GM23338 (cell line): ENCODE measurements at regions not wholly inside any gene's neighbourhood (a gene's known extent, or its start where the extent isn't known, plus 50 kb on each side); places are given as distances from the start of the nearest gene placed in this dataset.
A peak's percentile ranks its signal among the peaks of the same experiment; 100 is the strongest.

Source experiments
- ATAC-seq: fragments of 200-7000 bp; cut with Tn5 transposase; 3 replicates; pipeline ENCODE4 v1.9.1; 2020
- DNase-seq: peaks from one replicate; pipeline ENCODE4 v3.0.0-alpha.2; 2015; ENCODE audit warnings: low spot score
- H2AFZ ChIP-seq: fragments of 200-600 bp; sonication (generic); 2 replicates; pipeline ENCODE4 v1.8.0; 2016; ENCODE audit warnings: antibody characterized with exemption, mild to moderate bottlenecking, moderate library complexity
- H3F3A ChIP-seq: fragments of 200-600 bp; sonication (generic); replicated peaks from 2 replicates; pipeline ENCODE4 v1.8.0; 2017; ENCODE audit warnings: antibody characterized with exemption, mixed run types, low read depth
- H3K27ac ChIP-seq: fragments of 200-600 bp; sonication (generic); 2 replicates; pipeline ENCODE4 v1.6.1; 2016; ENCODE audit warnings: low read depth
- H3K27me3 ChIP-seq: fragments of 200-600 bp; sonication (generic); 2 replicates; pipeline ENCODE4 v1.8.0; 2016; ENCODE audit warnings: mild to moderate bottlenecking, mixed run types, moderate library complexity; ENCODE audit not compliant: insufficient read depth
- H3K36me3 ChIP-seq: fragments of 200-600 bp; sonication (generic); 2 replicates; pipeline ENCODE4 v1.8.0; 2016; ENCODE audit warnings: mild to moderate bottlenecking; ENCODE audit not compliant: insufficient read depth
- H3K4me1 ChIP-seq: fragments of 200-600 bp; sonication (generic); 2 replicates; pipeline ENCODE4 v1.8.0; 2016; ENCODE audit warnings: mild to moderate bottlenecking, moderate library complexity; ENCODE audit not compliant: insufficient read depth
- H3K4me2 ChIP-seq: fragments of 200-600 bp; sonication (generic); 2 replicates; pipeline ENCODE4 v1.7.1; 2017; ENCODE audit warnings: mixed run types
- H3K4me3 ChIP-seq: fragments of 200-600 bp; sonication (generic); 2 replicates; pipeline ENCODE4 v1.6.1; 2016; ENCODE audit warnings: mixed run types
- H3K79me2 ChIP-seq: fragments of 200-600 bp; sonication (generic); replicated peaks from 2 replicates; pipeline ENCODE4 v1.8.0; 2017; ENCODE audit warnings: mild to moderate bottlenecking; ENCODE audit not compliant: insufficient read depth
- H3K9me2 ChIP-seq: fragments of 200-600 bp; sonication (generic); 2 replicates; pipeline ENCODE4 v1.8.0; 2017; ENCODE audit not compliant: insufficient read depth
- H4K20me1 ChIP-seq: fragments of 200-600 bp; sonication (generic); replicated peaks from 2 replicates; pipeline ENCODE4 v1.8.0; 2017; ENCODE audit warnings: mild to moderate bottlenecking; ENCODE audit not compliant: insufficient read depth
- H3K27ac Mint-ChIP-seq: 2 replicates; pipeline ENCODE4 v1.8.0; 2020; ENCODE audit warnings: inconsistent platforms, mild to moderate bottlenecking, moderate library complexity, mixed read lengths
- H3K27me3 Mint-ChIP-seq: 3 replicates; pipeline ENCODE4 v1.8.0; 2022; ENCODE audit warnings: low read depth, mild to moderate bottlenecking, moderate library complexity, mixed read lengths, inconsistent platforms; ENCODE audit not compliant: insufficient read depth, poor library complexity
- H3K36me3 Mint-ChIP-seq: 3 replicates; pipeline ENCODE4 v1.8.0; 2021; ENCODE audit warnings: low read depth, mild to moderate bottlenecking, inconsistent platforms, moderate library complexity, mixed read lengths
- H3K4me1 Mint-ChIP-seq: 3 replicates; pipeline ENCODE4 v1.8.0; 2020; ENCODE audit warnings: mild to moderate bottlenecking, inconsistent platforms, mixed read lengths
- H3K4me3 Mint-ChIP-seq: 3 replicates; pipeline ENCODE4 v1.8.0; 2021; ENCODE audit warnings: moderate library complexity, mild to moderate bottlenecking, inconsistent platforms, mixed read lengths
- H3K9me3 Mint-ChIP-seq: 3 replicates; pipeline ENCODE4 v1.8.0; 2020; ENCODE audit warnings: moderate library complexity, mild to moderate bottlenecking, inconsistent platforms, mixed read lengths
- CREB1 ChIP-seq: fragments of 250-450 bp; sonication (Bioruptor Pico); IDR thresholded peaks from 2 replicates; pipeline ENCODE4 v1.5.0; 2020; ENCODE audit warnings: low read depth, mild to moderate bottlenecking, moderate library complexity
- EZH2 ChIP-seq: fragments of 200-600 bp; sonication (generic); IDR thresholded peaks from one replicate; pipeline ENCODE4 v1.8.0; 2017; ENCODE audit warnings: antibody characterized with exemption, mild to moderate bottlenecking, low read depth; ENCODE audit not compliant: unreplicated experiment
- EZH2phosphoT487 ChIP-seq: fragments of 200-600 bp; sonication (generic); IDR thresholded peaks from one replicate; pipeline ENCODE4 v1.8.1; 2018; ENCODE audit warnings: antibody characterized with exemption; ENCODE audit not compliant: unreplicated experiment
- JUNB ChIP-seq: IDR thresholded peaks from one replicate; pipeline ENCODE4 v1.6.1; 2016; ENCODE audit warnings: antibody characterized with exemption; ENCODE audit not compliant: unreplicated experiment
- NANOG ChIP-seq: IDR thresholded peaks from 2 replicates; pipeline ENCODE4 v1.6.1; 2016; ENCODE audit warnings: antibody characterized with exemption, borderline replicate concordance
- POLR2AphosphoS5 ChIP-seq: IDR thresholded peaks from 2 replicates; pipeline ENCODE4 v1.6.1; 2016; ENCODE audit warnings: antibody characterized with exemption, low read depth
- STAT1 ChIP-seq: IDR thresholded peaks from one replicate; pipeline ENCODE4 v1.6.1; 2016; ENCODE audit warnings: antibody characterized with exemption; ENCODE audit not compliant: unreplicated experiment
- ZNF114 ChIP-seq: fragments of 250-450 bp; sonication (Bioruptor Pico); IDR thresholded peaks from 2 replicates; pipeline ENCODE4 v1.5.0; 2020; ENCODE audit warnings: mild to moderate bottlenecking, moderate library complexity
- ZNF331 ChIP-seq: fragments of 250-450 bp; sonication (Bioruptor Pico); IDR thresholded peaks from 2 replicates; pipeline ENCODE4 v1.5.0; 2020; ENCODE audit warnings: low read depth, mild to moderate bottlenecking, moderate library complexity
- TF ChIP-seq, protein P1 (sequence below), 2 experiments: fragments of 200-600 bp in 1 of 2; sonication (generic) in 1 of 2; conservative IDR thresholded peaks; 2 replicates each; pipeline versions ENCODE4 v1.5.1 to v1.6.1; 2016 to 2017; ENCODE audit warnings: antibody characterized with exemption in 2 of 2, low read depth in 2 of 2, mild to moderate bottlenecking in 2 of 2, moderate library complexity in 1 of 2
- TF ChIP-seq, protein P2 (sequence below): IDR thresholded peaks from 2 replicates; pipeline ENCODE4 v1.6.1; 2016; ENCODE audit warnings: antibody characterized with exemption
- TF ChIP-seq, protein P3 (sequence below): IDR thresholded peaks from one replicate; pipeline ENCODE4 v1.6.1; 2018; ENCODE audit warnings: antibody characterized with exemption; ENCODE audit not compliant: unreplicated experiment

DNA sequence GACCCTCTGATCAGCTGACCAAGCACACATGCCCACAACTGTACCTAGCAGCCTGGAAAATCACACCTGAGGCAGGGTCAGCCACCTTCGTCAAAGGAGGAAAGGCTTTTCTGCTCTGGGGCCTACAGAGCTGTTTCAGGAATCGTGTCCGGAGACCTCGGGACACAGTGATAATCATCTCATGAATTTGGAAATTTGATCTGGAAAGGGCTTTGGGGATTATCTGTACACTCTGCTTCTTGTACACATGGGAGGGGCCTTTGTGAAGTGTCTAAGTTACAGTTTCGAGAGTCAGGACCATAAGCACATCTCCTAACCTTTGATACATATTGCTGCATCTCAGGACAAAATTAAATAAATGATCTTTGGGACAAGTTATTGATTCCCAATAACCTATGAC, 1421.2 kb upstream of the TENM4 start:
- DNase-seq (no peak), ATAC-seq (no peak)
- Histone ChIP-seq H3K27ac (no peak overlapping the region), H3K9me2 (no peaks in the 10 kb centered on the region), H2AFZ (peak overlapping the region; percentile 87; the same call in 1 of the 2 replicates), H3F3A (no peaks in the 10 kb centered on the region), H4K20me1 (no peaks in the 10 kb centered on the region), H3K4me3 (no peak overlapping the region), H3K4me1 (no peaks in the 10 kb centered on the region), H3K27me3 (no peaks in the 10 kb centered on the region), H3K36me3 (no peaks in the 10 kb centered on the region), H3K4me2 (no peak overlapping the region), H3K79me2 (no peaks in the 10 kb centered on the region)
- no peaks in the 10 kb centered on the region for H3K4me1 Mint-ChIP-seq
- H3K4me3 Mint-ChIP-seq, result no peak overlapping the region
- no peaks in the 10 kb centered on the region for H3K36me3 Mint-ChIP-seq
- H3K27me3 Mint-ChIP-seq, result peaks cover 4% of the 10 kb centered on the region
- TF ChIP-seq EZH2phosphoT487 (no peak), ZNF331 (CRISPR knock-in tag) (no peak), STAT1 (no peak), ZNF114 (CRISPR knock-in tag) (no peak), POLR2AphosphoS5 (no peak)
- TF ChIP-seq, protein P1, sequence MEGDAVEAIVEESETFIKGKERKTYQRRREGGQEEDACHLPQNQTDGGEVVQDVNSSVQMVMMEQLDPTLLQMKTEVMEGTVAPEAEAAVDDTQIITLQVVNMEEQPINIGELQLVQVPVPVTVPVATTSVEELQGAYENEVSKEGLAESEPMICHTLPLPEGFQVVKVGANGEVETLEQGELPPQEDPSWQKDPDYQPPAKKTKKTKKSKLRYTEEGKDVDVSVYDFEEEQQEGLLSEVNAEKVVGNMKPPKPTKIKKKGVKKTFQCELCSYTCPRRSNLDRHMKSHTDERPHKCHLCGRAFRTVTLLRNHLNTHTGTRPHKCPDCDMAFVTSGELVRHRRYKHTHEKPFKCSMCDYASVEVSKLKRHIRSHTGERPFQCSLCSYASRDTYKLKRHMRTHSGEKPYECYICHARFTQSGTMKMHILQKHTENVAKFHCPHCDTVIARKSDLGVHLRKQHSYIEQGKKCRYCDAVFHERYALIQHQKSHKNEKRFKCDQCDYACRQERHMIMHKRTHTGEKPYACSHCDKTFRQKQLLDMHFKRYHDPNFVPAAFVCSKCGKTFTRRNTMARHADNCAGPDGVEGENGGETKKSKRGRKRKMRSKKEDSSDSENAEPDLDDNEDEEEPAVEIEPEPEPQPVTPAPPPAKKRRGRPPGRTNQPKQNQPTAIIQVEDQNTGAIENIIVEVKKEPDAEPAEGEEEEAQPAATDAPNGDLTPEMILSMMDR (conservative IDR thresholded peaks at IDR 0.05; ENCODE audit: low read depth in 2 of 2), result no peak
- TF ChIP-seq, protein P2, sequence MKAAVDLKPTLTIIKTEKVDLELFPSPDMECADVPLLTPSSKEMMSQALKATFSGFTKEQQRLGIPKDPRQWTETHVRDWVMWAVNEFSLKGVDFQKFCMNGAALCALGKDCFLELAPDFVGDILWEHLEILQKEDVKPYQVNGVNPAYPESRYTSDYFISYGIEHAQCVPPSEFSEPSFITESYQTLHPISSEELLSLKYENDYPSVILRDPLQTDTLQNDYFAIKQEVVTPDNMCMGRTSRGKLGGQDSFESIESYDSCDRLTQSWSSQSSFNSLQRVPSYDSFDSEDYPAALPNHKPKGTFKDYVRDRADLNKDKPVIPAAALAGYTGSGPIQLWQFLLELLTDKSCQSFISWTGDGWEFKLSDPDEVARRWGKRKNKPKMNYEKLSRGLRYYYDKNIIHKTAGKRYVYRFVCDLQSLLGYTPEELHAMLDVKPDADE, result no peak
- no peaks in the 10 kb centered on the region for H3K9me3 Mint-ChIP-seq
- H3K27ac Mint-ChIP-seq, result no peak overlapping the region

DNA sequence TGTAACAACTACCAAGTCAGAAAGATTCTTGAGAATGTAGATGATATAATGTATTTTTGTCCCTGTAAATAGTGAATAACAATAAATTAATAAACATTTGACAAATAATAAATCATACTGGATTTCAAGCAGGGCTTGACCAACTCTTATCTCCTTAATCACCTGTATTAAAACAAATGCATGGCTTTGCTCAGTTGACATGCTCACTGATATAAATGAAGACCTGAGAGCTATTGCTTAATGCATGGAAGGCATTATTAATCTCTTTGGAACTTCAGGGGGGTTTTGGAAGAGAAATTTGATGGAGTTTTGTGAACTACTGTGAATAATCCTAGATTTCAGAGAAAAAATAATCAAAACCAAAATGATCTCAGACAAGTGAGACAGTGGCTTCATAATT, 1420.4 kb upstream of the TENM4 start:
- no peaks in the 10 kb centered on the region for H3K9me3 Mint-ChIP-seq
- no peak for TF ChIP-seq JUNB
- TF ChIP-seq STAT1, result no peak
- no peak for TF ChIP-seq CREB1
- TF ChIP-seq NANOG, result no peak
- TF ChIP-seq, protein P1 (conservative IDR thresholded peaks at IDR 0.05; ENCODE audit: low read depth in 2 of 2), result no peak
- no peak for TF ChIP-seq ZNF114 (CRISPR knock-in tag)
- TF ChIP-seq EZH2, result no peak
- no peak for TF ChIP-seq POLR2AphosphoS5
- TF ChIP-seq, protein P3, sequence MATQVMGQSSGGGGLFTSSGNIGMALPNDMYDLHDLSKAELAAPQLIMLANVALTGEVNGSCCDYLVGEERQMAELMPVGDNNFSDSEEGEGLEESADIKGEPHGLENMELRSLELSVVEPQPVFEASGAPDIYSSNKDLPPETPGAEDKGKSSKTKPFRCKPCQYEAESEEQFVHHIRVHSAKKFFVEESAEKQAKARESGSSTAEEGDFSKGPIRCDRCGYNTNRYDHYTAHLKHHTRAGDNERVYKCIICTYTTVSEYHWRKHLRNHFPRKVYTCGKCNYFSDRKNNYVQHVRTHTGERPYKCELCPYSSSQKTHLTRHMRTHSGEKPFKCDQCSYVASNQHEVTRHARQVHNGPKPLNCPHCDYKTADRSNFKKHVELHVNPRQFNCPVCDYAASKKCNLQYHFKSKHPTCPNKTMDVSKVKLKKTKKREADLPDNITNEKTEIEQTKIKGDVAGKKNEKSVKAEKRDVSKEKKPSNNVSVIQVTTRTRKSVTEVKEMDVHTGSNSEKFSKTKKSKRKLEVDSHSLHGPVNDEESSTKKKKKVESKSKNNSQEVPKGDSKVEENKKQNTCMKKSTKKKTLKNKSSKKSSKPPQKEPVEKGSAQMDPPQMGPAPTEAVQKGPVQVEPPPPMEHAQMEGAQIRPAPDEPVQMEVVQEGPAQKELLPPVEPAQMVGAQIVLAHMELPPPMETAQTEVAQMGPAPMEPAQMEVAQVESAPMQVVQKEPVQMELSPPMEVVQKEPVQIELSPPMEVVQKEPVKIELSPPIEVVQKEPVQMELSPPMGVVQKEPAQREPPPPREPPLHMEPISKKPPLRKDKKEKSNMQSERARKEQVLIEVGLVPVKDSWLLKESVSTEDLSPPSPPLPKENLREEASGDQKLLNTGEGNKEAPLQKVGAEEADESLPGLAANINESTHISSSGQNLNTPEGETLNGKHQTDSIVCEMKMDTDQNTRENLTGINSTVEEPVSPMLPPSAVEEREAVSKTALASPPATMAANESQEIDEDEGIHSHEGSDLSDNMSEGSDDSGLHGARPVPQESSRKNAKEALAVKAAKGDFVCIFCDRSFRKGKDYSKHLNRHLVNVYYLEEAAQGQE, result no peak
- TF ChIP-seq ZNF331 (CRISPR knock-in tag), result no peak
- TF ChIP-seq EZH2phosphoT487, result no peak

More for the DNA sequence above, 1420.4 kb upstream of the TENM4 start:
- H3K36me3 ChIP-seq, result no peaks in the 10 kb centered on the region
- no peaks in the 10 kb centered on the region for H3K9me2 ChIP-seq
- Mint-ChIP-seq H3K4me3 (no peak overlapping the region), H3K4me1 (no peaks in the 10 kb centered on the region), H3K27me3 (peaks cover 4% of the 10 kb centered on the region), H3K36me3 (no peaks in the 10 kb centered on the region), H3K27ac (no peak overlapping the region)
- no peaks in the 10 kb centered on the region for H4K20me1 ChIP-seq
- H3K4me2 ChIP-seq, result no peak overlapping the region
- DNase-seq (no peak), ATAC-seq (no peak)
- no peaks in the 10 kb centered on the region for H3K27me3 ChIP-seq
- no peak overlapping the region for H3K27ac ChIP-seq
- no peak overlapping the region for H2AFZ ChIP-seq
- H3F3A ChIP-seq, result no peaks in the 10 kb centered on the region
- H3K79me2 ChIP-seq, result no peaks in the 10 kb centered on the region
- H3K4me1 ChIP-seq, result no peaks in the 10 kb centered on the region
- H3K4me3 ChIP-seq, result no peak overlapping the region
